GM23248 (cell line): ENCODE measurements at regions not wholly inside any gene's neighbourhood (a gene's known extent, or its start where the extent isn't known, plus 50 kb on each side); places are given as distances from the start of the nearest gene placed in this dataset.
A peak's percentile ranks its signal among the peaks of the same experiment; 100 is the strongest.

Experiments
- DNase-seq: peaks from one replicate; pipeline ENCODE4 v3.0.0-alpha.2; 2015
- H2AFZ ChIP-seq: fragments of 200-600 bp; sonication (generic); 2 replicates; pipeline ENCODE4 v1.6.1; 2016; ENCODE audit warnings: antibody characterized with exemption
- H3F3A ChIP-seq: fragments of 200-600 bp; sonication (generic); 2 replicates; pipeline ENCODE4 v1.6.1; 2016; ENCODE audit warnings: mild to moderate bottlenecking, antibody characterized with exemption, mixed run types; ENCODE audit not compliant: insufficient read depth
- H3K27ac ChIP-seq: fragments of 200-600 bp; sonication (generic); 2 replicates; pipeline ENCODE4 v1.5.1; 2016; ENCODE audit warnings: mild to moderate bottlenecking
- H3K27me3 ChIP-seq: fragments of 200-600 bp; sonication (generic); replicated peaks from 2 replicates; pipeline ENCODE4 v1.6.1; 2016; ENCODE audit warnings: mild to moderate bottlenecking; ENCODE audit not compliant: insufficient read depth
- H3K36me3 ChIP-seq: fragments of 200-600 bp; sonication (generic); 2 replicates; pipeline ENCODE4 v1.6.1; 2016; ENCODE audit warnings: low read depth, mild to moderate bottlenecking
- H3K4me1 ChIP-seq: fragments of 200-600 bp; sonication (generic); 2 replicates; pipeline ENCODE4 v1.6.1; 2016; ENCODE audit warnings: mild to moderate bottlenecking; ENCODE audit not compliant: insufficient read depth
- H3K4me2 ChIP-seq: fragments of 200-600 bp; sonication (generic); one replicate; pipeline ENCODE4 v1.6.1; 2016; ENCODE audit warnings: mild to moderate bottlenecking; ENCODE audit not compliant: unreplicated experiment
- H3K4me3 ChIP-seq: fragments of 200-600 bp; sonication (generic); 2 replicates; pipeline ENCODE4 v1.5.1; 2016; ENCODE audit warnings: mild to moderate bottlenecking
- H3K79me2 ChIP-seq: fragments of 200-600 bp; sonication (generic); 2 replicates; pipeline ENCODE4 v1.6.1; 2016; ENCODE audit warnings: mild to moderate bottlenecking; ENCODE audit not compliant: insufficient read depth
- H3K9ac ChIP-seq: fragments of 200-600 bp; sonication (generic); 2 replicates; pipeline ENCODE4 v1.6.1; 2016; ENCODE audit warnings: mild to moderate bottlenecking
- H3K9me2 ChIP-seq: fragments of 200-600 bp; sonication (generic); 2 replicates; pipeline ENCODE4 v1.6.1; 2016; ENCODE audit warnings: mixed run types, mild to moderate bottlenecking, moderate library complexity; ENCODE audit not compliant: insufficient read depth
- H3K9me3 ChIP-seq: fragments of 200-600 bp; sonication (generic); one replicate; pipeline ENCODE4 v1.6.1; 2017; ENCODE audit warnings: low read depth
- H4K20me1 ChIP-seq: fragments of 200-600 bp; sonication (generic); 2 replicates; pipeline ENCODE4 v1.6.0; 2016; ENCODE audit not compliant: insufficient read depth
- EZH2 ChIP-seq: fragments of 200-600 bp; sonication (generic); IDR thresholded peaks from 2 replicates; pipeline ENCODE4 v1.6.1; 2018; ENCODE audit warnings: antibody characterized with exemption, mild to moderate bottlenecking; ENCODE audit not compliant: insufficient read depth, poor library complexity, severe bottlenecking
- EZH2phosphoT487 ChIP-seq: fragments of 200-600 bp; sonication (generic); IDR thresholded peaks from 2 replicates; pipeline ENCODE4 v1.6.1; 2018; ENCODE audit warnings: antibody characterized with exemption, moderate library complexity, mild to moderate bottlenecking, low read depth; ENCODE audit not compliant: insufficient read depth
- WGBS, 2 experiments: methylation state at CpG; one replicate each; pipeline ENCODE4 v1.1.6; 2015 to 2017; ENCODE audit warnings: low lambda C conversion rate in 2 of 2, low coverage in 1 of 2; ENCODE audit errors: missing lambda C conversion rate in 2 of 2; 5-methylcytosine and 5-hydroxymethylcytosine counted together
- in situ Hi-C: fragments of 300-500 bp; cut with MboI; formaldehyde crosslinking; loops from 2 replicates; pipeline ENCODE4 v1.15.0; 2020

DNA sequence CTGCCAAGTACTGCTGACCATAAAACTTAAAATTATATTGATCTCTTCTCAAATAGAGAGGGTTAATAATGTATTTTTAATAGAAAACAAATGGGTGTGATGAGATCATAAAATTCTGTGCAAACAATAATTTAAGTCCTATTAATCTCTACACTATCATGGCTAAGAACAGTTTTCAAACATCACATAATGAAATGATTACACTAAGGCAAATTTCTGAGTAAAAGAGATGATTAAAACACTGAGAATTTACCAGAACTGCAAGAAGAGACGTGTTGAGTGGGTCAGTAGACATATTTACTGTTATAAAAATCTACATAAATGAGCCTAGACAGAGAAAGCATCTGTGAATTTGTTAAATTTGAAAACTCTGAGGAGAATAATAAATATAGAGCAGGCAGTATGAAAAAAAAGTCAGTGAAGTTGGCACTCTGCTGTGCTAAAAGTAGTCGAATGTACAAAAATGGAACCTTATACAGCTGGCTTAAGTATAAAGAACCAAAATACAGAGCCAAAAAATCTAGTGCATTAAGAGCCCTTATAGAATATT is 302.6 kb upstream of the MANEA start:
- H3K4me3 ChIP-seq, result no peak overlapping the region
- no peak for DNase-seq
- H3K27ac ChIP-seq, result no peak overlapping the region
- H3K79me2 ChIP-seq, result no peaks in the 10 kb centered on the region
- no peak overlapping the region for H3K9ac ChIP-seq
- H3K9me3 ChIP-seq, result no peaks in the 10 kb centered on the region
- H3K4me2 ChIP-seq, result no peak overlapping the region
- 0 to 1% methylated on average over 2 of the region's 2 CpGs for WGBS, 2 experiments
- in situ Hi-C loops, result no loop called here
- H3K27me3 ChIP-seq, result no peaks in the 10 kb centered on the region
- H2AFZ ChIP-seq, result no peak overlapping the region
- no peaks in the 10 kb centered on the region for H3K36me3 ChIP-seq
- H3K4me1 ChIP-seq, result no peaks in the 10 kb centered on the region
- H4K20me1 ChIP-seq, result no peaks in the 10 kb centered on the region
- TF ChIP-seq EZH2phosphoT487, result no peak
- no peak for TF ChIP-seq EZH2
- no peaks in the 10 kb centered on the region for H3F3A ChIP-seq
- no peaks in the 10 kb centered on the region for H3K9me2 ChIP-seq

DNA sequence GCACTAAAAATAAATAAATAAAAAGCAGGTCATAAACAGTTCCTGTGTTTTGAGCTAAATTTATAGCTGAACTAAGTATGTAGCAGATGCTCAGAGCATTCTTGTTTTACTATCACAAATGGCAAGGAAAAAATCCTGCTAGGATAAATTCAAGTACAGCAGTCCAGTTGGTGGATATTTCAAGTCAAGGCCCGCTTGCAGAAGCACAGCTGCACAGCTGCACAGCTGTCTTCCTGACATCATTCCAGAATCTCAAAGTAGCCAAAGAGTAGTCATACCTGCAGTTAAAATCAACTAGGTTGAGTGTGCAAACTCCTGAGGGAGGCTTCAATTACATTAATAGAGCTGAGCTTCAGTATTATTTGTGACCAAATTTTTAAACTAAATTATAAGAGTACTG is 297.7 kb upstream of the MANEA start:
- in situ Hi-C loops, result no loop called here
- no peaks in the 10 kb centered on the region for H3K36me3 ChIP-seq

DNA sequence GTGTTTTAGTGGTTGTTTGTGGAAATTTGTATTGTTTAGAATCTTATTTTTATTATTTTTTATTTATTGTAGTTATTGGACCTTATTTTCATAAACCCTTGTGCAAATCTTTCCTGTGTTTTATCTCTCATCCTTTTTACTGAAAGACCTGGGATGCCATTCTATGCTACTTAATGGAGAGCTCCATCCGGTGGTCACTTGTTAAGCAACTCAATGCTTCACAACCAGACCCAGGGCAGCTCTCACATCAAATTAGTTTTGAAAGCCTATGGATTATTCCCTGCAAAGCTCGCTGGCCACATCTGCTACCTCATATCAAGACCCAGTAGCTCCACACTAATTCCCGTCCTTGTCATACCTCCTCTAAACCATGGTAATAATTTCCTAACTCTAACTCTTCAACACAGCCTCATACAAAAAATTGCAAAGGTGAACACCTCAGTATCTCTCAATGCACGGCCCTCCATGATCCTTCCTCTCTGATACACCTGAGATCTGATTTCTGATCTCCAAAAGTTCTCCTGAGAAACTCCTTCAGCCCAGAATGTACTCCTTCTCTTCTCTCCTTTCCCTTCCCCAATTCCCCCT is 296.6 kb upstream of the MANEA start:
- H4K20me1 ChIP-seq, result no peaks in the 10 kb centered on the region
- H3K79me2 ChIP-seq, result no peaks in the 10 kb centered on the region
- no peak overlapping the region for H2AFZ ChIP-seq
- H3F3A ChIP-seq, result no peaks in the 10 kb centered on the region
- H3K27me3 ChIP-seq, result no peaks in the 10 kb centered on the region
- in situ Hi-C loops, result no loop called here
- H3K4me1 ChIP-seq, result no peaks in the 10 kb centered on the region
- DNase-seq, result peak; percentile 59
- no peak overlapping the region for H3K9ac ChIP-seq
- no peak overlapping the region for H3K4me2 ChIP-seq
- 3 to 11% methylated on average over 4 of the region's 4 CpGs for WGBS, 2 experiments
- no peaks in the 10 kb centered on the region for H3K36me3 ChIP-seq
- no peak overlapping the region for H3K27ac ChIP-seq
- H3K4me3 ChIP-seq, result no peak overlapping the region
- no peaks in the 10 kb centered on the region for H3K9me3 ChIP-seq
- TF ChIP-seq EZH2 (no peak), EZH2phosphoT487 (no peak)
- no peaks in the 10 kb centered on the region for H3K9me2 ChIP-seq

More for the DNA sequence above, 297.7 kb upstream of the MANEA start:
- Histone ChIP-seq H3K27me3 (no peaks in the 10 kb centered on the region), H3K79me2 (no peaks in the 10 kb centered on the region), H4K20me1 (no peaks in the 10 kb centered on the region), H3F3A (no peaks in the 10 kb centered on the region), H3K27ac (no peak overlapping the region), H3K9ac (no peak overlapping the region), H3K4me1 (no peaks in the 10 kb centered on the region), H3K9me3 (no peaks in the 10 kb centered on the region), H2AFZ (no peak overlapping the region), H3K4me3 (no peak overlapping the region), H3K9me2 (no peaks in the 10 kb centered on the region), H3K4me2 (no peak overlapping the region)
- no peak for TF ChIP-seq EZH2phosphoT487
- TF ChIP-seq EZH2, result no peak
- DNase-seq, result no peak
- 11 to 25% methylated on average over 1 of the region's 1 CpG for WGBS, 2 experiments

DNA sequence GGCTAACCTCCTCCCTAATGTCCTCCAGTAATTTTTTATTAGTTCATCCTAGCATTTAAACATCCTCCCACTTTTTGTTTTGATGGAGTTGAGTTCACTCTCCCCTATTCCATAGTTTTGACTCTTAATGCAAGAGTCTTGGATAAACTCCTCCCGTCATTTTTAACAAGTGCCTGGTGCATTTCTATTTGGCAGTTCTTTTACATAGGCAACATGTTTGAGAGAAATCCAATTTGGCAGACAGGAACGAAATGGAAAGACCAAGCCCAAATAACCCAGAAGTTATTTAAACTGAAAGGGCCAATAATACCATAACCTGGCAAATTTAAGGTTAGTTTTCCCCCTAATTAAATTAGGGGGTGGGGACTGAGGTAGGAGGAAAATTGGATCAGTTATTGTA is 291.5 kb upstream of the MANEA start:
- no peaks in the 10 kb centered on the region for H3K27me3 ChIP-seq
- no peaks in the 10 kb centered on the region for H4K20me1 ChIP-seq
- H3F3A ChIP-seq, result no peaks in the 10 kb centered on the region
- no peaks in the 10 kb centered on the region for H3K79me2 ChIP-seq
- H3K9me3 ChIP-seq, result no peaks in the 10 kb centered on the region
- in situ Hi-C loops, result no loop called here
- no peak overlapping the region for H3K27ac ChIP-seq
- no peaks in the 10 kb centered on the region for H3K36me3 ChIP-seq
- H3K9me2 ChIP-seq, result no peaks in the 10 kb centered on the region
- WGBS, 2 experiments, result 7 to 11% methylated on average over 2 of the region's 2 CpGs
- H3K4me2 ChIP-seq, result no peak overlapping the region
- DNase-seq, result no peak
- TF ChIP-seq EZH2 (no peak), EZH2phosphoT487 (no peak)
- H3K4me3 ChIP-seq, result no peak overlapping the region
- H3K9ac ChIP-seq, result no peak overlapping the region
- H2AFZ ChIP-seq, result no peak overlapping the region
- no peaks in the 10 kb centered on the region for H3K4me1 ChIP-seq

DNA sequence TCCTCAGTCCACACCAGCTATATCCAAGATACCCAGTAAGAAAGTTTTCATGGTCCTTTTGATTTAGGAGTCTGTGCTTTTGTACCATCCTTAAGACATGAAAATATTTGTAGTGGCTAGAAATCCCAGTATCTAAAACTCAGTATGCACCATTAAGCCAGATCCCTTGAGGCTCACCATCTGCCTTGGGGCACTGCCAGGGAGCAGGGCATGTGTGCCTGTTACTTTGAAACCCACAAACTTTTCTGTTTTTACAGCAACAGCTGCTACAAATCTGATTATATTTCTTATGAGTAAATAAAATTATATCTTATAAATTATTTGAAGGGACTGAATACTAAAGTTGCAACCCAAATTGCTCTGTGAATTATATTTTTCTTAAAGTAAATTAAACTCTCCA is 290.5 kb upstream of the MANEA start:
- H3K79me2 ChIP-seq, result no peaks in the 10 kb centered on the region
- TF ChIP-seq EZH2 (no peak), EZH2phosphoT487 (no peak)
- no peak overlapping the region for H2AFZ ChIP-seq
- no peak overlapping the region for H3K9ac ChIP-seq
- in situ Hi-C loops, result no loop called here
- no peaks in the 10 kb centered on the region for H3K9me2 ChIP-seq
- H4K20me1 ChIP-seq, result no peaks in the 10 kb centered on the region
- H3K4me1 ChIP-seq, result no peaks in the 10 kb centered on the region
- H3K27me3 ChIP-seq, result no peaks in the 10 kb centered on the region
- no peak for DNase-seq
- no peak overlapping the region for H3K27ac ChIP-seq
- no peaks in the 10 kb centered on the region for H3K36me3 ChIP-seq
- H3K9me3 ChIP-seq, result no peaks in the 10 kb centered on the region
- H3F3A ChIP-seq, result no peaks in the 10 kb centered on the region
- no peak overlapping the region for H3K4me2 ChIP-seq
- H3K4me3 ChIP-seq, result no peak overlapping the region
